ENCODE measurements at regions not wholly inside any gene's neighbourhood (a gene's known extent, or its start where the extent isn't known, plus 50 kb on each side); places are given as distances from the start of the nearest gene placed in this dataset.

DNA sequence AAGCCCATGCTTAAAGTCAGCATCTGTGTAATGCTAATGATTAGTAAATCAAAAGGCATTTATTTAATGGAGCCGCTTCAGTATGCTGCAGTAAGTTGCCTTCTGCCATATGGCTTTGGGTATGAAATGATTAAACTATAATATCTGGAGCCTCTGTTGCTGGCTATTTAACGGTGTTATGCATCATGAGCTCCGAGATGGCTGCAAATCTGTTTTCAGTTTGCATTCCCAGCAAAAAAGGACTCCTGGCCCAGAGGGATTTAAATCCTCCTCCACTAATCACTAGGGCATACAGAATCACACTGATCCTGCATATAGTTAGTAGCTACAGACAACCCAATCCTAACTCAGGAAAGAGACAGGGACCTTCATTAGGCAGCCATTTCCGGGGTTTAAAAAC, 171.5 kb upstream of the EEA1 start:
- Mint-ChIP-seq H3K36me3 (no peaks in the 10 kb centered on the region), H3K9me3 (no peaks in the 10 kb centered on the region), H3K27ac (no peak overlapping the region), H3K27me3 (no peaks in the 10 kb centered on the region), H3K4me1 (peaks cover 9 to 20% (median 16%) of the 10 kb centered on the region in 3 donors), H3K4me3 (no peak overlapping the region)
- ChIA-PET POLR2A (no interaction called here), CTCF (no interaction called here)
- DNase-seq, result no peak
- Histone ChIP-seq H3K27ac (ENCODE audit: low read depth, low read length) (no peak overlapping the region), H3K27me3 (ENCODE audit: insufficient read depth, low read length, poor library complexity, severe bottlenecking) (no peaks in the 10 kb centered on the region), H3K4me1 (ENCODE audit: insufficient read depth, low read length) (no peaks in the 10 kb centered on the region), H3K4me3 (ENCODE audit: low read length) (no peak overlapping the region), H3K36me3 (ENCODE audit: insufficient read depth, low read length) (no peaks in the 10 kb centered on the region), H3K9me3 (ENCODE audit: low read length) (no peaks in the 10 kb centered on the region)

- no peak for DNase-seq
- Histone ChIP-seq H3K4me3 (ENCODE audit: low read length) (no peak overlapping the region), H3K36me3 (ENCODE audit: insufficient read depth, low read length) (no peaks in the 10 kb centered on the region), H3K4me1 (ENCODE audit: insufficient read depth, low read length) (no peaks in the 10 kb centered on the region), H3K27me3 (ENCODE audit: insufficient read depth, low read length, poor library complexity, severe bottlenecking) (no peaks in the 10 kb centered on the region), H3K9me3 (ENCODE audit: low read length) (no peaks in the 10 kb centered on the region), H3K27ac (ENCODE audit: low read depth, low read length) (no peak overlapping the region)
- no peak overlapping the region for H3K4me3 Mint-ChIP-seq
- ChIA-PET CTCF (no interaction called here), POLR2A (no interaction called here)
- no peaks in the 10 kb centered on the region for H3K36me3 Mint-ChIP-seq
- no peak overlapping the region for H3K27ac Mint-ChIP-seq
- peaks cover 9 to 20% (median 16%) of the 10 kb centered on the region in 3 donors for H3K4me1 Mint-ChIP-seq
- no peaks in the 10 kb centered on the region for H3K27me3 Mint-ChIP-seq
- no peaks in the 10 kb centered on the region for H3K9me3 Mint-ChIP-seq
Measured at GRCh38 chr12:93101367-93101766, 172.3 kb upstream of the EEA1 start.

GRCh38 chr12:93102312-93102711, 173.2 kb upstream of the EEA1 start:
- no peaks in the 10 kb centered on the region for H3K4me1 ChIP-seq (ENCODE audit: insufficient read depth, low read length)
- H3K4me1 Mint-ChIP-seq, result peaks cover 9 to 20% (median 16%) of the 10 kb centered on the region in 3 donors
- H3K27ac ChIP-seq (ENCODE audit: low read depth, low read length), result no peak overlapping the region
- POLR2A ChIA-PET, result no interaction called here
- H3K27me3 ChIP-seq (ENCODE audit: insufficient read depth, low read length, poor library complexity, severe bottlenecking), result no peaks in the 10 kb centered on the region
- no peak overlapping the region for H3K27ac Mint-ChIP-seq
- no peak overlapping the region for H3K4me3 ChIP-seq (ENCODE audit: low read length)
- H3K27me3 Mint-ChIP-seq, result no peaks in the 10 kb centered on the region
- no peaks in the 10 kb centered on the region for H3K9me3 Mint-ChIP-seq
- no peak for DNase-seq
- CTCF ChIA-PET, result no interaction called here
- H3K9me3 ChIP-seq (ENCODE audit: low read length), result no peaks in the 10 kb centered on the region
- no peaks in the 10 kb centered on the region for H3K36me3 ChIP-seq (ENCODE audit: insufficient read depth, low read length)
- no peak overlapping the region for H3K4me3 Mint-ChIP-seq
- no peaks in the 10 kb centered on the region for H3K36me3 Mint-ChIP-seq

DNA sequence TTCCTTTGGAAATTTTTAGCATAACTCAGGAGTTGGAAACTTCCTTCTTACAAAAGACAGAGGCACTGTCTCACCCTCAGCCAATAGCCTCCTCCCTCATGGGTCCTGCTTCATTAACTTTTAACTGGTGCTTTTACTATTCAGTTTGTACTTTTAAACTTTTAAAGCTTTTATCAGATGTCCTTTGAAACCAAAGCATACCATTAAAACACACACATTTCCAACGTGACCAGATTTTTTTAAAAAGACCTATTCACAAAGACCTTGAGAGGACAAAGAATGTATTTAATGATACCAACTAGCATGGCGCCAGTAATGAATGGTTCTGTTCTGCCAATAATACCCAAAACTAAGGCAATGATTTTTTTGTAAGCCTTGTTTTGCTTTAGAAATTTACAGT, 173.6 kb upstream of the EEA1 start:
- Histone ChIP-seq H3K9me3 (ENCODE audit: low read length) (no peaks in the 10 kb centered on the region), H3K4me1 (ENCODE audit: insufficient read depth, low read length) (no peaks in the 10 kb centered on the region), H3K27me3 (ENCODE audit: insufficient read depth, low read length, poor library complexity, severe bottlenecking) (no peaks in the 10 kb centered on the region), H3K27ac (ENCODE audit: low read depth, low read length) (no peak overlapping the region), H3K36me3 (ENCODE audit: insufficient read depth, low read length) (no peaks in the 10 kb centered on the region), H3K4me3 (ENCODE audit: low read length) (no peak overlapping the region)
- H3K4me1 Mint-ChIP-seq, result peaks cover 9 to 16% (median 16%) of the 10 kb centered on the region in 3 donors
- H3K36me3 Mint-ChIP-seq, result no peaks in the 10 kb centered on the region
- no peak for DNase-seq
- POLR2A ChIA-PET, result no interaction called here
- no peak overlapping the region for H3K4me3 Mint-ChIP-seq
- CTCF ChIA-PET, result no interaction called here
- no peaks in the 10 kb centered on the region for H3K27me3 Mint-ChIP-seq
- no peaks in the 10 kb centered on the region for H3K9me3 Mint-ChIP-seq
- no peak overlapping the region for H3K27ac Mint-ChIP-seq

GRCh38 chr12:93103154-93103553, 174.1 kb upstream of the EEA1 start:
- H3K4me1 ChIP-seq (ENCODE audit: insufficient read depth, low read length), result no peaks in the 10 kb centered on the region
- ChIA-PET CTCF (no interaction called here), POLR2A (no interaction called here)
- no peaks in the 10 kb centered on the region for H3K9me3 ChIP-seq (ENCODE audit: low read length)
- H3K27ac ChIP-seq (ENCODE audit: low read depth, low read length), result no peak overlapping the region
- no peaks in the 10 kb centered on the region for H3K36me3 Mint-ChIP-seq
- H3K4me3 ChIP-seq (ENCODE audit: low read length), result no peak overlapping the region
- H3K27me3 ChIP-seq (ENCODE audit: insufficient read depth, low read length, poor library complexity, severe bottlenecking), result no peaks in the 10 kb centered on the region
- peaks cover 8 to 14% (median 14%) of the 10 kb centered on the region in 3 donors for H3K4me1 Mint-ChIP-seq
- DNase-seq, result no peak
- no peaks in the 10 kb centered on the region for H3K36me3 ChIP-seq (ENCODE audit: insufficient read depth, low read length)
- H3K9me3 Mint-ChIP-seq, result no peaks in the 10 kb centered on the region
- H3K27ac Mint-ChIP-seq, result no peak overlapping the region
- no peaks in the 10 kb centered on the region for H3K27me3 Mint-ChIP-seq
- H3K4me3 Mint-ChIP-seq, result no peak overlapping the region

GRCh38 chr12:93104535-93104934, 175.4 kb upstream of the EEA1 start:
- H3K9me3 Mint-ChIP-seq, result no peaks in the 10 kb centered on the region
- H3K27me3 ChIP-seq (ENCODE audit: insufficient read depth, low read length, poor library complexity, severe bottlenecking), result no peaks in the 10 kb centered on the region
- H3K4me1 Mint-ChIP-seq, result peaks cover under 1 to 1% (median 1%) of the 10 kb centered on the region in 3 donors
- no peak overlapping the region for H3K27ac Mint-ChIP-seq
- DNase-seq, result no peak
- ChIA-PET POLR2A (no interaction called here), CTCF (no interaction called here)
- no peaks in the 10 kb centered on the region for H3K9me3 ChIP-seq (ENCODE audit: low read length)
- no peaks in the 10 kb centered on the region for H3K36me3 ChIP-seq (ENCODE audit: insufficient read depth, low read length)
- H3K4me3 Mint-ChIP-seq, result no peak overlapping the region
- no peak overlapping the region for H3K27ac ChIP-seq (ENCODE audit: low read depth, low read length)
- no peaks in the 10 kb centered on the region for H3K27me3 Mint-ChIP-seq
- H3K36me3 Mint-ChIP-seq, result no peaks in the 10 kb centered on the region
- no peaks in the 10 kb centered on the region for H3K4me1 ChIP-seq (ENCODE audit: insufficient read depth, low read length)
- H3K4me3 ChIP-seq (ENCODE audit: low read length), result no peak overlapping the region

DNA sequence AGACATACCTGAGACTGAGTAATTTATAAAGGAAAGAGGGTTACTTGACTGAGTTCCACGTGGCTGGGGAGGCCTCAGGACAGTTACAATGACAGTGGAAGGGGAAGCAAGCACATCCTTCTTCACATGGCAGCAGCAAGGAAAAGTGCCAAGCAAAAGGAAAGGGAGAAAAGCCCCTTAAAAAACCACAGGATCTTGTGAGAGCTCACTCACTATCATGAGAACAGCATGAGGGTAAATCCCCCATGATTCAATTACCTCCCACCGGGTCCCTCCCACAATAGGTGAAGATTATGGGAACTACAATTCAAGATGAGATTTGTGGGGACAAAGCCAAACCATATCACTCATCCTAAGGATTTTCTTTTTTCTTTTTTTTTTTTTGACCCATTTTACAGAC, 177.8 kb upstream of the EEA1 start:
- H3K9me3 ChIP-seq (ENCODE audit: low read length), result no peaks in the 10 kb centered on the region

GRCh38 chr12:93107514-93108312, 178.6 kb upstream of the EEA1 start:
- Histone ChIP-seq H3K27ac (ENCODE audit: low read depth, low read length) (no peak overlapping the region), H3K4me1 (ENCODE audit: insufficient read depth, low read length) (no peaks in the 10 kb centered on the region), H3K36me3 (ENCODE audit: insufficient read depth, low read length) (no peaks in the 10 kb centered on the region), H3K4me3 (ENCODE audit: low read length) (no peak overlapping the region), H3K27me3 (ENCODE audit: insufficient read depth, low read length, poor library complexity, severe bottlenecking) (no peaks in the 10 kb centered on the region), H3K9me3 (ENCODE audit: low read length) (no peaks in the 10 kb centered on the region)
- H3K9me3 Mint-ChIP-seq, result no peaks in the 10 kb centered on the region
- no peaks in the 10 kb centered on the region for H3K4me1 Mint-ChIP-seq
- H3K27me3 Mint-ChIP-seq, result no peaks in the 10 kb centered on the region
- H3K27ac Mint-ChIP-seq, result no peak overlapping the region
- ChIA-PET POLR2A (interaction anchor here (0.7 kb wide), 1 partner anchor 10 kb away, joined by 5 read pairs; no protein-coding TSS in a partner anchor), CTCF (interaction anchor here (1.2 to 2.8 kb wide), 2 partner anchors 10 kb away, joined by 3 to 6 read pairs; no protein-coding TSS in a partner anchor)
- no peak overlapping the region for H3K4me3 Mint-ChIP-seq
- DNase-seq, result no peak
- no peaks in the 10 kb centered on the region for H3K36me3 Mint-ChIP-seq

More for the DNA sequence above, 177.8 kb upstream of the EEA1 start:
- Histone ChIP-seq H3K27ac (ENCODE audit: low read depth, low read length) (no peak overlapping the region), H3K27me3 (ENCODE audit: insufficient read depth, low read length, poor library complexity, severe bottlenecking) (no peaks in the 10 kb centered on the region), H3K36me3 (ENCODE audit: insufficient read depth, low read length) (no peaks in the 10 kb centered on the region), H3K4me1 (ENCODE audit: insufficient read depth, low read length) (no peaks in the 10 kb centered on the region), H3K4me3 (ENCODE audit: low read length) (no peak overlapping the region)
- Mint-ChIP-seq H3K9me3 (no peaks in the 10 kb centered on the region), H3K27me3 (no peaks in the 10 kb centered on the region), H3K36me3 (no peaks in the 10 kb centered on the region), H3K4me1 (no peaks in the 10 kb centered on the region), H3K4me3 (no peak overlapping the region), H3K27ac (no peak overlapping the region)
- ChIA-PET POLR2A (no interaction called here), CTCF (interaction anchor here (1.2 to 1.8 kb wide), 2 partner anchors 8 to 9 kb away, joined by 3 to 4 read pairs; no protein-coding TSS in a partner anchor)
- DNase-seq, result no peak
